Stimulated activated CD8-positive, alpha-beta memory T cell treated with anti-CD3 and anti-CD28 coated beads, Interleukin-2, amount 100 ng/mL, for 1 hour (primary cell): ENCODE measurements at regions not wholly inside any gene's neighbourhood (a gene's known extent, or its start where the extent isn't known, plus 50 kb on each side); places are given as distances from the start of the nearest gene placed in this dataset.
"Not testable (repeated sequence)": the region's sequence is repeated elsewhere in the genome, so short reads cannot be mapped to it uniquely, and the experiment has no call there.

Source experiments
- DNase-seq, 2 donors: peaks; one replicate each; pipeline ENCODE4 v3.0.0-alpha.2; 2020; ENCODE audit warnings: low read depth in 2 of 2

GRCh38 chr14:22492622-22493542, 96.1 kb downstream of the DAD1 start:
- no peak for DNase-seq

DNA sequence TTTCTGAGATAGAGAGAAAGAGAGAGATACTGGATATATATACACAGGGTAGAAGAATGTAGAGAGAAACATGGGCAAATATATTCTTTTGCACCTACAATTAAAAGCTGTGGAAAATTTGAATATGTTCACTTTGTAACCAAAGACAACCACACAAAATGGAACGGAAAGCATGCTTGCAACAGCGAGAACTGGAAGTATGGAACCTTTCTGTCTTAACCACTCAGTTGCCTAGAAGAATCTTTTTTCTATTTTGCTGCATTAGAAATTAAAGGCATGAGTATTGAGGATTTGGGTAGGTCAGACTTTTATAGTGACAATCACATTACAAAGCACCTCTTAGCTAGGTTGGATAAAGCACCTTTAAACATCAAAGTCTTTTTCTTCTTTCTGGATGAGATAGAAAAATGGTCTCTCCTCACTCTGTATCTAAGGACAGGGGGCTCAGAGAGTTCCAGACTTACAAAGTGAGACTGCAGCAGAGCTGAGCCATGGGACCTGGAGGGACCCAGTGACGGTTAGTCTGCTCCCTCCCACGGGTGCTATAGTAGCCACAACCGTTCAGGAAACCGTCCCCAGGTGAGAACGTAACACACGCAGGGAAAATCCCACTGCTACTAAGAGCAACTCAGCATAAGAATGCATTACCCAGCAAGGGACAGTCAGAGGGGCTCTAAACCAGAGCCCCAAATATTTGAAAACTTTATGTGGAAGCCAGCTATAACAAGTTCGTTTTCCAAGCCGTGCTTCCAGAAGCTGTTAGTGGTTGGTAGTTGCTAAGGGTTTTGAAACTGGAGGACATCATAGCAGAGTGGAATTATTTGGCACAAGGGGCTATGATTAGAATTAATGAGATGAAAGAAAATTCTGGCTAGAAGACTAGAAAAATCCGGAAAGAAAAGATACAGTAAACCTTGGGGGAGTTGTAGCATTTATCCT, 97.1 kb downstream of the DAD1 start:
- no peak for DNase-seq

GRCh38 chr14:22491053-22491452, 98.0 kb downstream of the DAD1 start:
- DNase-seq = not testable (repeated sequence)

DNA sequence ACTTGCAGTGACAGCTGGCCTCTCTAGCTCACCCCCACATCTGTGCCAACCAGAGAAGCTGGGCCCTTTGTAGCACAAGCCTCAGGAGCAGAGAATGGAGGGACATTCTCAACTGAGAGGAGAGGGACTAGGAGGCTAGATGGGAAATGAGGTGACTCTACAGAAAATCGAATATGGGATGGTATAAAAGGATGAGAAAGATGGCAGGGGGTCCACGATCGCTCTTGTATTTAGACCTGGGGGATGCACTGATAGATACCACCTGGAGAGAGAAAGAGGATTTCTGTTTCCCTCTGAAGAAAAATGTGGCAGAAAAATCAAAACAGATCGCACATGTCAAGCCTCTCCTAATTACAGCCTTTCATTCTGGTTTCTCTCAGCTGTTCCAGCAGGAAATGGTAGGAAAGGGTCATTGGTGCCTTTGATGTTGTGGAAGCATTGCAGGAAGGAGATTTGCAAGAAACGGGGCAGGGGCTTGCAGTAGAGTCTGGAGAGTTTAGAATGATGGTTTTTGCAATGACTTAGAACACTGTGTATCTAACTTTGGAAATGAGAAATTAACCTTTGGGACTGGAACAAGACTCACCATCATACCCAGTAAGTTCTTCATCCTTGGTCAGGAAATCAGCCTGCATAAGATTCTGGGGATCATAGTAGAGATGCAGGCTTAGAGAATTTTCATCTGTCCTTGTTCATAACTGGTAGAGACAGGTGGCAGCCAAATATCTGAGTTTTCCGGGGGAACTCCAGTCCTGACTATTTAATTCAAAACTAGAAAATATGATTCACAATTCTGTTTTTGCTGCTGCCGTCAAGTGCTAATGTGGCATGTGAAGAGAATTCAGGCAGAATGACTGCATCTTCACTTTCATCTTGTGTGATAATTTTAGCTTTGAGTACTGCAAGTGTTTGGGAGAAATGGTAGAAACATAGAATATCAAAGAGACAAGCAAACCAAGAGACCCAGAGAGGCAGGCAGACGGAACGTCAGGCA, 98.8 kb downstream of the DAD1 start:
- DNase-seq = no peak

DNA sequence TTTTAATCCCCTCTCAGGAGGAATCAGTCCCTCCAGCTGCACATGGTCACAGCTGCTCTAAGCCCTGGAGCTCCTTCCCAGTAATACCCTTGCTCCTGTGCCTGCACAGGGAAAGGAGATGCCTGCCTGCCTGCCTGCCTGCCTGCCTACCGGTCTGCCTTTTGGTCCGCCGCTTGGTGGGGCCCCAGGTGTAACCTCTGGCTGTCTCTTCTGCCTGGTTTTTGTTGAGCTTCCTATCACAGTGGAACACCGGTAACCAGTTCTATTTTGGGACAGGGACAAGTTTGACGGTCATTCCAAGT, 99.8 kb downstream of the DAD1 start:
- DNase-seq = no peak

- DNase-seq = no peak
Observed at GRCh38 chr14:22488522-22489243, 100.3 kb downstream of the DAD1 start.

GRCh38 chr14:22487941-22488340, 101.1 kb downstream of the DAD1 start:
- DNase-seq = no peak

DNA sequence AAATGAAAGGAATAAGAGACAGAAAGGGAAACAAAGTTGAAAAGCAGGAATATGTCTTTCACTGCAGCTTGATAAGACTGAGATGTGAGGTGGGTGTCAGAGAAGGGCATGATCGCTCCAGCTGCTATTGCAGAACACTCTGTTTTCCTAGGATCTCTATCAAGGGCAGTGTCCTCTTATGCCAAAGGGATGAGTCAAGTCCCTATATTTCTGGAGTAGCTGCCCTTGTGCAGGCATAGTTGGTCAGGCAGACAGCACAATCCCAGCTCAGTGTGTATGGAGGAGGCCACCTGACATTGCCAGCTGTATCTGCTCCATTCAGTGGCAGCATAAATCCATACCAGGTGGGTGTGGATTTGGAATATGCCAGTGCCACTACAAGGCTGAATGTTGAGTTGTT, 101.6 kb downstream of the DAD1 start:
- no peak for DNase-seq

GRCh38 chr14:22486675-22487074, 102.3 kb downstream of the DAD1 start:
- DNase-seq = no peak

DNA sequence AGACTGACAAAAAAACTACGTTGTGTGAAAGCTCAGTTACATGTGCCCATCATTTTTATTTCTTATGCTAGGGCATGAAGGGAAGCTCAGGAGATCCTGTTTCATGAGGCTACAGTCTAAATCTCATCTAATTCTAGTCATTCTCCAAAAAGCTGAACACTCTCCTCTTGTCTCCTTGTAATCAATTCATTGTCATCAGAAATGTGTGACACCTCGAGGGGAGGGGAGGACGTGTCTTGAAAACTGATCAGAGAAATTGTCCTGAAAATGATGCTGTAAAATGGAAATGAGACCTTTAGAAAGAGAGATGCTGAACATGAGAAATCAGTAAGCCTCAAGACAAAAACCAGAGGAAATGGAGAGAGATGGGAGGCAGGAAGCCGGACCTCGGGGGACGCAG, 103.4 kb downstream of the DAD1 start:
- DNase-seq = no peak

DNA sequence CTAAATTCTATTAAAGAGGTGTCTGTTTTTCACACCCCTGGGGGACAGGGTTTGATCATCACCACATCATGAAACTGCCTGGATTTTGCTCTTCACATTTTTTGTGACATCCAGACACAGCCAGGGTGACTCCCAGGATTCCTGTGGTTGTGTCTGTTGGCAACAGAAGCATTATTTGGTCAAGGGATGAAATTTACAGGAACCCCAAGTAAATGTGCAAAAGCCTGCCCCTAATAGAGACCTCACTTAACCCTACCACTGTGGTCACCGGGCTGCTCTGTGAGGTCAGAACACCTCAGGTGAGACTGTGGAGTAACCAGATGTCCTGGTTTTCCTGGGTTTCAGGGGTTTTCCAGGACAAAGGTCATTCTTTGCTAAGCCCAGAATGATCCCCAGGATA, 103.8 kb downstream of the DAD1 start:
- no peak for DNase-seq

DNA sequence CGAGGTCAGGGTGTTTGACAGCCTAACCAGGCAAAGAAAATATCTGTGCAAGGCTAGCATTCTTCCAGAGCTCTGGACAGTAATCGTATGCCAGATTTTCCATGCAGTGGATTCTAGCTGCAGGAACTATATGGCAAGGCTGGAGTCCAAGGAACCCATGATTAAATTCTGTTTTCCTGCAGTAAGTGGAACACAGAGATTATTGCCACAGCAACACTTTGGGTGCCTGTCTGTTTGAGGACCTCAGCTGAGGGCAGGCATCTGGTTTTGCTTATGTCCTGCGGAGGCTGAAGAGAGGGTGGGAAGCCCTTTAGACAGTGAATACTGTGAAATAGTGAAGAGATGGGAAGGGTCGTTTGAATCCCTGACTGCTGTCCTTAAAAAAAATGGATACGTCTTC, 104.4 kb downstream of the DAD1 start:
- DNase-seq = no peak

DNA sequence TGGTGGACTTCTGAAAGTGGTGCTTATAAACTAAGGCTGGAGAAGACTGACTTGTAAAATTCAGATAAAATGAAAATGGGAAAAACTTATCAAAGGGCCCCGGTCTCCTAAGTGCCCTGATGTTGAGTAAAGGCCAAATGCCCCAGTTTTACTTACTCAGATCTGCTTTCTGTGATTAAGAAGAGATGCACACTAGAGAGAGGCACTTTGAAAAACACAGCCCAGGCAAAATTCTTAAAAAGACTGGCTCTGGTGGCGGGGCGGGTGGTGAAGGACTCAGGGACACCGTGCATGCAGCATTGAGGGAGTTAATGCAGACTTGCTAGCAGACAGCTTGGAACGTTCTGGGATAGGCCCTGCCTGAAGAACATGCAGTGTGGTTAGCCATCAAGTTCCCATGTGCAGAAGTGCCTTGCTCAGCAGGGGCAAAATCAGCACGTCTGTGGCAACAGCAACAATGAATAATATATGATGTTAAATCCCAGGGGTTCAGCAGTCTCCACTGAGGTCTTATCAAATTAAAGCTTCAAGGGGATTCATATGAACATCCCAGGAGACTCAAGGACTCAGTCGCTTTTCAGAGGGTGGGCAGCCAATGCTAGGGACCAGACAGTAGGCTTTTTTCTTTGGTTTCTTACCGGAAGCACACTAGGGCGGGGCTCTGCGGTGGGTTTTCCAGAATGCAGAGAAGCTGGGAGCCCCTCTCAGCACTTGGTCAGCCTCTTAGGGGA, 105.0 kb downstream of the DAD1 start:
- DNase-seq = no peak

- DNase-seq = no peak
Observed at GRCh38 chr14:22482782-22483553, 106.1 kb downstream of the DAD1 start.

DNA sequence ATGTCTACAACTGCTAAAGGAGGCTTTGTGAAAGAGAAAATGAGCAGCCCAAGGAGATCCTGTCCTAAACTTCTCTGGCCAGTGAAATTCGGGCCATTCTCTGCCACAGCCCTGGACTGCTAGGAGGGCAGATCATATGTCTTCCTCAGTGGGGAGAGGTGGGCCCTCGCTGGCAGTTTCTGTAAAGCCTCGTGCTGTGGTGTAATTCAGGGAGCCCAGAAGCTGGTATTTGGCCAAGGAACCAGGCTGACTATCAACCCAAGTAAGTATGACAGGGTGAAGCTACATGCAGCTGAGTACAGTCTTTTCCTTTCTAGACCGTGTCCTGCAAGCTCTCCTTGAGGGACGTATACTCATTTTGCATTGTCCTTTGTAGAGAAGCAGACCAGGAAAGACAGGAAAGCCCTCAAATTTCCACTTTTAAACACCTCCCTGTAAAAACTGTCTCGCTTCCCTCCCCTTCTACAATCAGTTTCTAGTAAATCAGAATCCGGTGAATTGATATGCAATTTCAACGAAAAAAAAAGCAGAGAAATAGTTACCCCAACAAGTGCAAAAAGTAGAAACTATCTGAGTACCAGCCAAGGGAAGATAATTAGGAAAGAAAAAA, 106.8 kb downstream of the DAD1 start:
- DNase-seq = no peak

GRCh38 chr14:22481546-22481945, 107.5 kb downstream of the DAD1 start:
- no peak for DNase-seq

- DNase-seq = no peak
Observed at GRCh38 chr14:22479776-22480464, 109.1 kb downstream of the DAD1 start.

GRCh38 chr14:22479132-22479531, 109.9 kb downstream of the DAD1 start:
- no peak for DNase-seq
